OCI-LY7 (cell line): ENCODE measurements at regions not wholly inside any gene's neighbourhood (a gene's known extent, or its start where the extent isn't known, plus 50 kb on each side); places are given as distances from the start of the nearest gene placed in this dataset.

ENCODE experiments used
- BruUV-seq: library from RNA; stranded (reverse); fragments of 400-500 nt; replicated peaks from 2 replicates; lab custom pipeline; 2021; lab: Mats Ljungman, UMichigan
- CTCF ChIA-PET: fragments of 300-600 bp; sonication (Branson Sonifier 250); formaldehyde crosslinking; loops from one replicate; lab custom pipeline; 2022; ENCODE audit warnings: antibody characterized with exemption; ENCODE audit not compliant: unreplicated experiment; lab: Charles Lee
- POLR2A ChIA-PET: fragments of 300-600 bp; sonication (Branson Sonifier 250); formaldehyde crosslinking; loops from one replicate; lab custom pipeline; 2022; ENCODE audit warnings: antibody characterized with exemption; lab: Charles Lee
- DNase-seq: peaks from one replicate; pipeline ENCODE4 v3.0.0-alpha.2; 2015; ENCODE audit warnings: low spot score
- H2AFZ ChIP-seq: fragments of 200-600 bp; sonication (generic), shearing (Covaris generic); 2 replicates; pipeline ENCODE4 v1.6.1; 2014; ENCODE audit warnings: mild to moderate bottlenecking, antibody characterized with exemption, low read length, moderate library complexity
- H3K27ac ChIP-seq: fragments of 200-600 bp; sonication (generic); 2 replicates; pipeline ENCODE4 v1.5.1; 2014; ENCODE audit warnings: mixed run types, low read depth, mild to moderate bottlenecking, moderate library complexity, low read length, inconsistent platforms; ENCODE audit not compliant: poor library complexity, severe bottlenecking
- H3K36me3 ChIP-seq: fragments of 200-600 bp; sonication (generic); 2 replicates; pipeline ENCODE4 v1.6.1; 2014; ENCODE audit warnings: mild to moderate bottlenecking, antibody characterized with exemption, low read length, moderate library complexity, mixed read lengths; ENCODE audit not compliant: insufficient read depth
- H3K4me1 ChIP-seq: fragments of 200-600 bp; sonication (generic); 2 replicates; pipeline ENCODE4 v1.5.1; 2014; ENCODE audit warnings: mild to moderate bottlenecking, low read length; ENCODE audit not compliant: insufficient read depth, poor library complexity, severe bottlenecking
- H3K4me2 ChIP-seq: fragments of 200-600 bp; sonication (generic); 2 replicates; pipeline ENCODE4 v1.6.1; 2014; ENCODE audit warnings: mild to moderate bottlenecking, low read length
- H3K4me3 ChIP-seq: fragments of 200-600 bp; sonication (generic); 2 replicates; pipeline ENCODE4 v1.5.1; 2014; ENCODE audit warnings: mild to moderate bottlenecking, low read depth, low read length; ENCODE audit not compliant: poor library complexity, severe bottlenecking
- H3K79me2 ChIP-seq: fragments of 200-600 bp; sonication (generic); 2 replicates; pipeline ENCODE4 v1.6.1; 2016; ENCODE audit warnings: low read depth, mild to moderate bottlenecking, low read length, moderate library complexity, mixed read lengths; ENCODE audit not compliant: insufficient read depth
- H3K9me2 ChIP-seq: fragments of 200-600 bp; sonication (generic); 2 replicates; pipeline ENCODE4 v1.6.1; 2016; ENCODE audit warnings: mild to moderate bottlenecking, low read length, mixed read lengths; ENCODE audit not compliant: insufficient read depth
- H3K9me3 ChIP-seq: fragments of 200-600 bp; sonication (generic); 2 replicates; pipeline ENCODE4 v1.6.1; 2014; ENCODE audit warnings: mild to moderate bottlenecking, mixed run types, low read length, mixed read lengths
- H4K20me1 ChIP-seq: fragments of 200-600 bp; sonication (generic); 2 replicates; pipeline ENCODE4 v1.6.1; 2014; ENCODE audit warnings: mild to moderate bottlenecking, antibody characterized with exemption, low read length, moderate library complexity, mixed read lengths; ENCODE audit not compliant: insufficient read depth
- CTCF ChIP-seq: fragments of 200-600 bp; sonication (generic); conservative IDR thresholded peaks from 2 replicates; pipeline ENCODE4 v1.5.1; 2014; ENCODE audit warnings: mild to moderate bottlenecking, antibody characterized with exemption, low read length, moderate library complexity, mixed read lengths
- EZH2phosphoT487 ChIP-seq: fragments of 200-600 bp; sonication (generic); IDR thresholded peaks from 2 replicates; pipeline ENCODE4 v1.6.1; 2018; ENCODE audit warnings: low read depth, borderline replicate concordance, mild to moderate bottlenecking, mixed run types, antibody characterized with exemption, low read length, moderate library complexity, mixed read lengths
- intact Hi-C: fragments of 100-400 bp; cut with micrococcal nuclease; formaldehyde crosslinking; loops from one replicate; pipeline ENCODE4 v1.10.0; 2022; ENCODE audit not compliant: unreplicated experiment

GRCh38 chr6:27688014-27688586 lies 215.2 kb upstream of the ZNF184 start:
- no peak for TF ChIP-seq EZH2phosphoT487
- no peak for TF ChIP-seq CTCF
- ChIA-PET CTCF (interaction anchor here (1.2 kb wide), 1 partner anchor 169 kb away, joined by 4 read pairs; no protein-coding TSS in a partner anchor), POLR2A (interaction anchor here (0.6 to 1.3 kb wide), 4 partner anchors 14 to 511 kb away, joined by 3 to 4 read pairs (median 3); no protein-coding TSS in a partner anchor)
- no peaks in the 10 kb centered on the region for H3K79me2 ChIP-seq
- no TSS peak for BruUV-seq
- H3K4me1 ChIP-seq, result no peaks in the 10 kb centered on the region
- intact Hi-C loops, result loop anchor here (2.0 to 5.0 kb wide), 3 partner anchors 169 to 511 kb away; no protein-coding TSS in a partner anchor
- peak; percentile 85 for DNase-seq
- H3K9me2 ChIP-seq, result no peaks in the 10 kb centered on the region
- peak overlapping the region; percentile 82 for H3K4me2 ChIP-seq
- H2AFZ ChIP-seq, result peak overlapping the region; percentile 90; the same call in 1 of the 2 replicates
- H3K9me3 ChIP-seq, result no peaks in the 10 kb centered on the region
- no peaks in the 10 kb centered on the region for H3K36me3 ChIP-seq
- H3K27ac ChIP-seq, result peak overlapping the region; percentile 41
- peak overlapping the region; percentile 67 for H3K4me3 ChIP-seq
- H4K20me1 ChIP-seq, result no peaks in the 10 kb centered on the region

- POLR2A ChIA-PET, result interaction anchor here (0.6 to 1.3 kb wide), 5 partner anchors 13 to 587 kb away, joined by 3 to 4 read pairs (median 3); no protein-coding TSS in a partner anchor
These were observed 214.5 kb upstream of the ZNF184 start for GRCh38 chr6:27687154-27688013.

More at GRCh38 chr6:27687154-27688013, 214.5 kb upstream of the ZNF184 start:
- Histone ChIP-seq H3K4me2 (peak overlapping the region; percentile 82), H4K20me1 (no peaks in the 10 kb centered on the region), H3K36me3 (no peaks in the 10 kb centered on the region), H2AFZ (peak overlapping the region; percentile 90), H3K27ac (peak overlapping the region; percentile 41), H3K4me1 (no peaks in the 10 kb centered on the region), H3K4me3 (peak overlapping the region; percentile 67), H3K9me3 (no peaks in the 10 kb centered on the region), H3K79me2 (no peaks in the 10 kb centered on the region), H3K9me2 (no peaks in the 10 kb centered on the region)
- no TSS peak for BruUV-seq
- peak; percentile 87 for DNase-seq
- intact Hi-C loops, result loop anchor here (1.0 to 5.0 kb wide), 6 partner anchors 65 to 525 kb away; partner anchors contain the start of gene POM121L2
- peak; percentile 83 for TF ChIP-seq CTCF
- no peak for TF ChIP-seq EZH2phosphoT487
- CTCF ChIA-PET, result interaction anchor here (1.2 kb wide), 1 partner anchor 169 kb away, joined by 4 read pairs; no protein-coding TSS in a partner anchor
